NCI-H1417 (cell line): ENCODE measurements at regions not wholly inside any gene's neighbourhood (a gene's known extent, or its start where the extent isn't known, plus 50 kb on each side); places are given as distances from the start of the nearest gene placed in this dataset.

Experiments
- DNase-seq, 3 experiments: peaks; one replicate each; lab custom pipeline; 2025; lab: John Stamatoyannopoulos, UW

- peak in 1 of 3 experiments; percentile 6 for DNase-seq
Measured at GRCh38 chr6:98323605-98324004, 510.8 kb upstream of the POU3F2 start.

- DNase-seq = no peak
Measured at GRCh38 chr6:98324446-98324845, 509.9 kb upstream of the POU3F2 start.

GRCh38 chr6:98325366-98325765 lies 509.0 kb upstream of the POU3F2 start:
- no peak for DNase-seq

- DNase-seq = no peak
Measured at GRCh38 chr6:98333273-98333672, 501.1 kb upstream of the POU3F2 start.

GRCh38 chr6:98335594-98335993 lies 498.8 kb upstream of the POU3F2 start:
- DNase-seq = peak; percentile 23 to 92 (median 62)

- no peak for DNase-seq
Measured at GRCh38 chr6:98339506-98339905, 494.9 kb upstream of the POU3F2 start.

- peak; percentile 49 to 90 (median 73) for DNase-seq
Measured at GRCh38 chr6:98343004-98343403, 491.4 kb upstream of the POU3F2 start.

GRCh38 chr6:98343797-98344196 lies 490.6 kb upstream of the POU3F2 start:
- DNase-seq = no peak

GRCh38 chr6:98352348-98352747 lies 482.0 kb upstream of the POU3F2 start:
- no peak for DNase-seq

- no peak for DNase-seq
Measured at GRCh38 chr6:98358173-98358572, 476.2 kb upstream of the POU3F2 start.

- no peak for DNase-seq
Measured at GRCh38 chr6:98366371-98366770, 468.0 kb upstream of the POU3F2 start.

- peak in 1 of 3 experiments; percentile 60 for DNase-seq
Measured at GRCh38 chr6:98380589-98380988, 453.8 kb upstream of the POU3F2 start.

- peak in 2 of 3 experiments; percentile 47 to 76 for DNase-seq
Measured at GRCh38 chr6:98382246-98382645, 452.1 kb upstream of the POU3F2 start.

GRCh38 chr6:98384334-98384733 lies 450.0 kb upstream of the POU3F2 start:
- DNase-seq = no peak

GRCh38 chr6:98384801-98385200 lies 449.6 kb upstream of the POU3F2 start:
- DNase-seq = peak in 1 of 3 experiments; percentile 26

- no peak for DNase-seq
Measured at GRCh38 chr6:98395610-98396166, 438.7 kb upstream of the POU3F2 start.

GRCh38 chr6:98416027-98416426 lies 418.3 kb upstream of the POU3F2 start:
- DNase-seq = peak; percentile 30 to 73 (median 40)

- peak; percentile 58 to 85 (median 71) for DNase-seq
Measured at GRCh38 chr6:98416497-98417158, 417.7 kb upstream of the POU3F2 start.

- no peak for DNase-seq
Measured at GRCh38 chr6:98433325-98434056, 400.9 kb upstream of the POU3F2 start.

- DNase-seq = no peak
Measured at GRCh38 chr6:98443633-98444032, 390.7 kb upstream of the POU3F2 start.

GRCh38 chr6:98452685-98453084 lies 381.7 kb upstream of the POU3F2 start:
- peak in 1 of 3 experiments; percentile 32 for DNase-seq

GRCh38 chr6:98454809-98455322 lies 379.5 kb upstream of the POU3F2 start:
- DNase-seq = peak in 1 of 3 experiments; percentile 58

- DNase-seq = no peak
Measured at GRCh38 chr6:98458708-98459107, 375.7 kb upstream of the POU3F2 start.
